GM10266 (cell line): ENCODE measurements at regions not wholly inside any gene's neighbourhood (a gene's known extent, or its start where the extent isn't known, plus 50 kb on each side); places are given as distances from the start of the nearest gene placed in this dataset.

Source experiments
- DNase-seq: peaks from one replicate; pipeline ENCODE4 v3.0.0; 2012; ENCODE audit errors: extremely low spot score
- TF ChIP-seq, protein P1 (sequence below): IDR thresholded peaks from 2 replicates; pipeline ENCODE4 v1.5.1; 2012; ENCODE audit warnings: mild to moderate bottlenecking, low read depth; ENCODE audit not compliant: control insufficient read depth, insufficient read depth; ENCODE audit errors: missing control alignments

DNA sequence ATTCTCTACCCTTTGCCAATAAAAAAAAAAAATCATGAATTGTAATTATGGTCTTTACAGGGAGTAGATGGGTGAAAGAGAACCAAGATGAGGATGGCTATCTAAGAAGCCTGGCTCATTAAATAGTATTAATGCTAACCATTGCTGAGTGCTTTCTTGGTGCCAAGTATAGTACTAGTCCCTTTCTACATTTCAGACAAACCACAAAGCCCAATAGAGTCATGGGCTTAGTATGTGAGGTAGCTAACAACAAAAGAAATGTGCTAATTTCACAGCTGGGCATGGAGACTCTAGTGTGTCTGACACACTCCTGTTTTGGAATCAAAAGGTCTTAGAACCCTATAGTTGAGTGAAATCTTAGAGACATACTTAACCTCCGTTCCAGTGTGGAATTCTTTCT, 84.5 kb upstream of the ESRRG start:
- no peak for DNase-seq
- TF ChIP-seq, protein P1, sequence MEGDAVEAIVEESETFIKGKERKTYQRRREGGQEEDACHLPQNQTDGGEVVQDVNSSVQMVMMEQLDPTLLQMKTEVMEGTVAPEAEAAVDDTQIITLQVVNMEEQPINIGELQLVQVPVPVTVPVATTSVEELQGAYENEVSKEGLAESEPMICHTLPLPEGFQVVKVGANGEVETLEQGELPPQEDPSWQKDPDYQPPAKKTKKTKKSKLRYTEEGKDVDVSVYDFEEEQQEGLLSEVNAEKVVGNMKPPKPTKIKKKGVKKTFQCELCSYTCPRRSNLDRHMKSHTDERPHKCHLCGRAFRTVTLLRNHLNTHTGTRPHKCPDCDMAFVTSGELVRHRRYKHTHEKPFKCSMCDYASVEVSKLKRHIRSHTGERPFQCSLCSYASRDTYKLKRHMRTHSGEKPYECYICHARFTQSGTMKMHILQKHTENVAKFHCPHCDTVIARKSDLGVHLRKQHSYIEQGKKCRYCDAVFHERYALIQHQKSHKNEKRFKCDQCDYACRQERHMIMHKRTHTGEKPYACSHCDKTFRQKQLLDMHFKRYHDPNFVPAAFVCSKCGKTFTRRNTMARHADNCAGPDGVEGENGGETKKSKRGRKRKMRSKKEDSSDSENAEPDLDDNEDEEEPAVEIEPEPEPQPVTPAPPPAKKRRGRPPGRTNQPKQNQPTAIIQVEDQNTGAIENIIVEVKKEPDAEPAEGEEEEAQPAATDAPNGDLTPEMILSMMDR: no peak

DNA sequence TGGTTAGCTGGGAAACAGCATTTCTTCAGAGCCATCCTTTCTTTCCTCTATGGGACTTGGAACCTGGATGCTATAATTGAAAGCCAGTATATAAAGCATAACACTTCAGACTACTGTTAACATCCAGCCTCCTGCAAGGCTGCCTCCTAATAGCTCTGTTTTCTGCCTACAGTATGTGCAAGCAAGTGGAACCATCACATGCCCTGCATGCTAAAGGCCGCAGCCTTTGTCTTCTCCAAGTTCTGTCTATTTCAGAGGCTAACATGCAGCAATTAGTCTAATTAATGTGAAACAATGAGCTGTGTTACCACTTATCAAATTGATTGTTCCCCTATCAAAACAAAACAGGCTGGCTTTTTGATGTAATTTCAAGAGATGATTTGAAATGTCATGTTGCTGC, 82.7 kb upstream of the ESRRG start:
- no peak for DNase-seq
- TF ChIP-seq, protein P1: no peak

DNA sequence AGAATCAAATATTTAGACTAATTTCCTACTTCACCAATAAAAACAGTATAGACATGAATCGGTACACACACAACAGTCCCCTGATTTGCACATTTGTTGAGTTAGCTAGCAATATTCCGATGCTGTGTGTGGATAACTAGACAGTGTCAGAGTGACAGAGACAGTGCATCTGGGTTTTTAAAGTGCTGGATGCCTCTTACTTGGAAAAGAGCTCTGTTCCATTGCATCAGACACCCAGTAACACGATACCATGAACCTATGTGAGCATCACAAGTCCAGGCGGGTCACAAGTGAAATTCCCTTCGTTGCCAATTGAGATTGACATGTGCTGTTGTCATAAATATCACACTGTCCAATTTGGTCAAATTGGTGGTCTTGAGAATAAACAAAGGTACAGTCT, 82.0 kb upstream of the ESRRG start:
- TF ChIP-seq, protein P1: no peak
- no peak for DNase-seq

DNA sequence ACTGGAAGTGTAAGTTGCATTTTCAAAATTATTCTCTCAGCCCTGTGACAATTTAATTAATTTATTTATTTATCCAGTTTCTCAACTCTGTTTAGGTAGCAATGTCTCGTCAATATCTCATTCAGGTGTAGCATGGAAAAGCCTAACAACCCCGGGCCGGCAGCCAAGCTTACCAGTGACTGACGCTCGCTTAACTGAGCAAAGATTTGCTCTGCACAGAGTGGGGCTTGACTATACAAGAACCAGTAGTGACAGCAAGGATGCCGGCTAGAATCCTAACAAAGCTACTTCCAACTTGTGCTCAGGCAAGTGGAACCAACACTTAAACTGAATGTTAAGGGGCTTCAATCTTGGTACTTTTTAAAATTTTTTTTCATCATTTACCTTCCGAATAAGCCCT, 80.9 kb upstream of the ESRRG start:
- DNase-seq: no peak
- TF ChIP-seq, protein P1: no peak

DNA sequence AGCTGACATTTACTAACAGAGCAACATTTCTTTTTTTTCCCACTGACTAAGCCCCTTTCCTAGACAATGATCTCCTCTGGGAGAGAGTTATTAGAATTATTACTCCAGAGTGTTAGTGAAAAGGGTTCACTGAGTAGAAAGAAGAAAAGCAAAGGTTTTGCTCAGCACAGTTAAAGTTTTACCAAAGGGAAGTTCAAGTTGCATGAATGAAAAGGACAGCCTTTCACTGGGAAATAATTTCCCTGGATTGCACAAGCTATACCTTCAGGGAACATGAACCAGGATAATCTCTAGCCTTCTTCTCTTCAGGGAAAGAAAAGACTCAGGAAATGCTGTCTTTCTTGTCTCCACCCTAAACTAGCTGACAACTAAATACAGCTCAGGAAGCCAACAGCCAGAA, 71.4 kb upstream of the ESRRG start:
- no peak for DNase-seq
- TF ChIP-seq, protein P1: no peak

DNA sequence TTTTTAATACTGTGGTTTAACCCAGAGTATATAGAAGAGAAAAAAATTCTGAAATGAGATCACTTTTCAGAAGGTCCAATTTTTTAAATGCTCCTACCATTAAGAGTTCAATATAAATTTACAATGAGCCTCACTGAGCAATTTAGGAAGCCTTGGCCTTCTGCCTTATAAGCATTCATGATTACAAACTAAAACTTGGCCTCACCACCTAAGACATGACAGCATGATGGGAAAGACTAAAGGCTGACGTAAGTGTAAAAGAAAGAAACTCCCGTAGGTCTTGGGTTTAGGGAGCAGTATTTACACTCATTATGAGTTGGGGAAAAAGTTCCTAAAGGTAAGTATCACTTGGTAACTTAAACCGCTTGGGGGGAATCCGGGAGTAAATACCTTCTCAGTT, 70.7 kb upstream of the ESRRG start:
- DNase-seq: no peak
- TF ChIP-seq, protein P1: no peak

DNA sequence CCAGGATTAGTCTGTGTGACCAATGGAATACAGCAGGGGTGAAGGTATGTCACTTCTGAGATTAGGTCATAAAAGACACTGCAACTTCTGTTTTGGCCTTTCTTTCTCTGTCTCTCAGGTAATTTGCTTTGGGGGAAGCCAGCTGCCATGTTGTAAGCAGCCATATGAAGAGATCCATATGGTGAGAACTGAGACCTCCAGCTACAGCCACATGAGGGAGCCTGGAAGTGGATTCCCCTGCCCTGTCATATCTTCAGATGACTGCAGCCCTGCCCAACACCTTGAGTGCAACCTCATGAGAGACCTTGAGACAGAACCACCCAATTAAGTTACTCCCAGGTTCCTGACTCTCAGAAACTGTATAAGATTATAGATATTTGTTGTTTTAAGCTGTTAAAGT, 70.1 kb upstream of the ESRRG start:
- DNase-seq: no peak
- TF ChIP-seq, protein P1: no peak
